ENCODE measurements at regions not wholly inside any gene's neighbourhood (a gene's known extent, or its start where the extent isn't known, plus 50 kb on each side); places are given as distances from the start of the nearest gene placed in this dataset.

- TF ChIP-seq, protein P1, sequence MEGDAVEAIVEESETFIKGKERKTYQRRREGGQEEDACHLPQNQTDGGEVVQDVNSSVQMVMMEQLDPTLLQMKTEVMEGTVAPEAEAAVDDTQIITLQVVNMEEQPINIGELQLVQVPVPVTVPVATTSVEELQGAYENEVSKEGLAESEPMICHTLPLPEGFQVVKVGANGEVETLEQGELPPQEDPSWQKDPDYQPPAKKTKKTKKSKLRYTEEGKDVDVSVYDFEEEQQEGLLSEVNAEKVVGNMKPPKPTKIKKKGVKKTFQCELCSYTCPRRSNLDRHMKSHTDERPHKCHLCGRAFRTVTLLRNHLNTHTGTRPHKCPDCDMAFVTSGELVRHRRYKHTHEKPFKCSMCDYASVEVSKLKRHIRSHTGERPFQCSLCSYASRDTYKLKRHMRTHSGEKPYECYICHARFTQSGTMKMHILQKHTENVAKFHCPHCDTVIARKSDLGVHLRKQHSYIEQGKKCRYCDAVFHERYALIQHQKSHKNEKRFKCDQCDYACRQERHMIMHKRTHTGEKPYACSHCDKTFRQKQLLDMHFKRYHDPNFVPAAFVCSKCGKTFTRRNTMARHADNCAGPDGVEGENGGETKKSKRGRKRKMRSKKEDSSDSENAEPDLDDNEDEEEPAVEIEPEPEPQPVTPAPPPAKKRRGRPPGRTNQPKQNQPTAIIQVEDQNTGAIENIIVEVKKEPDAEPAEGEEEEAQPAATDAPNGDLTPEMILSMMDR (IDR thresholded peaks at IDR 0.05; ENCODE audit: borderline replicate concordance, insufficient read depth, low read depth, low read length) = no peak
- no peak overlapping the region for H3K4me3 ChIP-seq (ENCODE audit: low read depth, low read length)
These were observed 201.8 kb upstream of the ARID1B start for GRCh38 chr6:156575361-156575760.

DNA sequence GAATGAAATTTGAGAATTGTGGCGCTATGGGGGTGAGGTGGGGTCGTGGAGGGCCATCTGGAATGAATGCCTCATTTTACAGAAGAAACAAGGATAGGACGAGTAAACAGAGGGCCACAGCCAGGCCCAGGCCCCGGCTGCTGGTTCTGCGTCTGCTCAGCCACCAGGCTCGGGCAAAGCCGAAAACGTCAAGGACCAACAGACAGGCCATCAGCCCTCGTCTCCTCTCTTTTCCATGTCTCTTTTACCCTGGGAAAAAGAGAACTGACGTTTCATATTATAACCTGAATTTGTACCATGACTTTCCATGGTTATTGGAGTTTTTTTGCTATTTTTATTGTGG lies 212.4 kb upstream of the ARID1B start:
- H3K4me3 ChIP-seq (ENCODE audit: low read depth, low read length) = no peak overlapping the region
- TF ChIP-seq, protein P1 (IDR thresholded peaks at IDR 0.05; ENCODE audit: borderline replicate concordance, insufficient read depth, low read depth, low read length) = no peak

DNA sequence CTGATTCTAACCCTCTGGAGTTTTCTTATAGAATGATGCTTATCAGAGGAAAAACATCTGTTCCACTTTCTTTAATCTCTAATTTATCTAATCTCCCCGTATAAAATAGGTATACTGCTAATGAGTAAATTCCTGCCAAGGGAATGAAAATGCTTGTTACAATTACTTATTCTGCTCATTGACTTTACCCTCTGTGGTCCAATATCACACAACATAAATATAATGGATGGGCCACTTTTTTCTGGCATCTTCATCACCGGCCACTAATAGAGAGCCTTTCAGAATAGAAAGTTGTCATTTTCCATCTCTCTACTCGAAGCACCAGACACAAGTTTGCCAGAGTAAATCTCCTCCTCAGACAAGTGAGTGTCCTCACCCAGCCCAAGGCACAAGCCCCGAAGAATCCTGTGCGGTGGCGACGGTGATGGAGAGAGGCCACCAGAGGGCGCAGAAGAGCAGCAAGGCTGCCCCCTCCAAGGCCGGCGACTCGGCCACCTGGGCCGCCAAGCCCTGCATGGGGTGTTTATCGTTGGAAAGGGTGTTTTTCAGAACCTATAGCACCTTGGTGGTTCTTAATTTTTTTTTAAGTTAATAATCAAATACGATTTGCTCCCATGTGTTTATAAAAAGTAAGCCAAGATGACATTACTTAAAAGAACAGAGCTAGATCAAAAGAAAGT lies 212.9 kb upstream of the ARID1B start:
- TF ChIP-seq, protein P1 (IDR thresholded peaks at IDR 0.05; ENCODE audit: borderline replicate concordance, insufficient read depth, low read depth, low read length) = peak; percentile 88
- no peak overlapping the region for H3K4me3 ChIP-seq (ENCODE audit: low read depth, low read length)

DNA sequence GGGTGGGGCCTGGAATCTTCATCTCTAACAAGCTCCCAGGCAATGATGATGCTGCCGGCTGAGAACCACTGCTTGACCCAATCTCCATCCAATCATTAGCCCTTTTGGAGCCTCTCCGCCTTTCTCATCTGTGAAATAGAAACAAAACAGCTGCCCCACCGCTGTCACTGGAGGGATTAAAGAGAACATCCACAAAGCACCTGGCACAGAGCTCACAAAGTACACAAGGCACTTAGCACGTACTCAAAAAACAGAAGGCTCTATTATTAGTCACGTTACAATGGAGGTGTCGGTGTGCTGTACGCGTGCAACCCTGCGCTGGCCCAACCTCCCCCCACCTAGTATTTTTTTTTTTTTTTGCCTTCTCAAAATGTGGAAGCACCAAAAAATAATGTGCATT lies 213.5 kb upstream of the ARID1B start:
- H3K4me3 ChIP-seq (ENCODE audit: low read depth, low read length) = no peak overlapping the region
- TF ChIP-seq, protein P1 (IDR thresholded peaks at IDR 0.05; ENCODE audit: borderline replicate concordance, insufficient read depth, low read depth, low read length) = no peak

GRCh38 chr6:156562636-156563035 lies 214.5 kb upstream of the ARID1B start:
- no peak overlapping the region for H3K4me3 ChIP-seq (ENCODE audit: low read depth, low read length)
- TF ChIP-seq, protein P1 (IDR thresholded peaks at IDR 0.05; ENCODE audit: borderline replicate concordance, insufficient read depth, low read depth, low read length) = no peak

- TF ChIP-seq, protein P1 (IDR thresholded peaks at IDR 0.05; ENCODE audit: borderline replicate concordance, insufficient read depth, low read depth, low read length) = no peak
- no peak overlapping the region for H3K4me3 ChIP-seq (ENCODE audit: low read depth, low read length)
These were observed 215.2 kb upstream of the ARID1B start for GRCh38 chr6:156562019-156562418.

GRCh38 chr6:156560476-156560875 lies 216.7 kb upstream of the ARID1B start:
- no peak overlapping the region for H3K4me3 ChIP-seq (ENCODE audit: low read depth, low read length)
- TF ChIP-seq, protein P1 (IDR thresholded peaks at IDR 0.05; ENCODE audit: borderline replicate concordance, insufficient read depth, low read depth, low read length) = no peak
